GM18870 (cell line): ENCODE measurements at regions not wholly inside any gene's neighbourhood (a gene's known extent, or its start where the extent isn't known, plus 50 kb on each side); places are given as distances from the start of the nearest gene placed in this dataset.

ENCODE experiments used
- ATAC-seq: cut with Tn5 transposase; IDR thresholded peaks from one replicate; pipeline ENCODE4 v1.9.1; 2021; ENCODE audit warnings: moderate library complexity; ENCODE audit not compliant: unreplicated experiment

- ATAC-seq = no peak
These were observed 155.8 kb downstream of the DRD1 start for GRCh38 chr5:175288048-175288621.

- no peak for ATAC-seq
These were observed 157.0 kb downstream of the DRD1 start for GRCh38 chr5:175286981-175287380.

GRCh38 chr5:175285261-175285660 lies 158.7 kb downstream of the DRD1 start:
- ATAC-seq = no peak

- ATAC-seq = no peak
These were observed 159.2 kb downstream of the DRD1 start for GRCh38 chr5:175284806-175285205.

GRCh38 chr5:175282611-175283225 lies 161.3 kb downstream of the DRD1 start:
- ATAC-seq = no peak

- no peak for ATAC-seq
These were observed 162.3 kb downstream of the DRD1 start for GRCh38 chr5:175281714-175282113.

- no peak for ATAC-seq
These were observed 162.7 kb downstream of the DRD1 start for GRCh38 chr5:175281257-175281656.

- no peak for ATAC-seq
These were observed 164.5 kb downstream of the DRD1 start for GRCh38 chr5:175279506-175279905.

GRCh38 chr5:175275748-175276147 lies 168.2 kb downstream of the DRD1 start:
- ATAC-seq = no peak

- no peak for ATAC-seq
These were observed 168.9 kb downstream of the DRD1 start for GRCh38 chr5:175275097-175275496.

- ATAC-seq = no peak
These were observed 169.8 kb downstream of the DRD1 start for GRCh38 chr5:175274171-175274570.

- no peak for ATAC-seq
These were observed 179.6 kb downstream of the DRD1 start for GRCh38 chr5:175264406-175264805.

GRCh38 chr5:175263776-175264175 lies 180.2 kb downstream of the DRD1 start:
- no peak for ATAC-seq

- ATAC-seq = no peak
These were observed 182.5 kb downstream of the DRD1 start for GRCh38 chr5:175261526-175261925.

- no peak for ATAC-seq
These were observed 182.9 kb downstream of the DRD1 start for GRCh38 chr5:175261037-175261436.

- ATAC-seq = no peak
These were observed 186.2 kb downstream of the DRD1 start for GRCh38 chr5:175257847-175258194.

GRCh38 chr5:175257128-175257846 lies 186.7 kb downstream of the DRD1 start:
- no peak for ATAC-seq

GRCh38 chr5:175254155-175254554 lies 189.8 kb downstream of the DRD1 start:
- no peak for ATAC-seq

- ATAC-seq = no peak
These were observed 190.4 kb downstream of the DRD1 start for GRCh38 chr5:175253597-175253996.

- no peak for ATAC-seq
These were observed 191.7 kb downstream of the DRD1 start for GRCh38 chr5:175252234-175252805.

- no peak for ATAC-seq
These were observed 193.6 kb downstream of the DRD1 start for GRCh38 chr5:175250426-175250825.

GRCh38 chr5:175248416-175248905 lies 195.5 kb downstream of the DRD1 start:
- ATAC-seq = no peak
